ENCODE measurements at regions not wholly inside any gene's neighbourhood (a gene's known extent, or its start where the extent isn't known, plus 50 kb on each side); places are given as distances from the start of the nearest gene placed in this dataset.

DNA sequence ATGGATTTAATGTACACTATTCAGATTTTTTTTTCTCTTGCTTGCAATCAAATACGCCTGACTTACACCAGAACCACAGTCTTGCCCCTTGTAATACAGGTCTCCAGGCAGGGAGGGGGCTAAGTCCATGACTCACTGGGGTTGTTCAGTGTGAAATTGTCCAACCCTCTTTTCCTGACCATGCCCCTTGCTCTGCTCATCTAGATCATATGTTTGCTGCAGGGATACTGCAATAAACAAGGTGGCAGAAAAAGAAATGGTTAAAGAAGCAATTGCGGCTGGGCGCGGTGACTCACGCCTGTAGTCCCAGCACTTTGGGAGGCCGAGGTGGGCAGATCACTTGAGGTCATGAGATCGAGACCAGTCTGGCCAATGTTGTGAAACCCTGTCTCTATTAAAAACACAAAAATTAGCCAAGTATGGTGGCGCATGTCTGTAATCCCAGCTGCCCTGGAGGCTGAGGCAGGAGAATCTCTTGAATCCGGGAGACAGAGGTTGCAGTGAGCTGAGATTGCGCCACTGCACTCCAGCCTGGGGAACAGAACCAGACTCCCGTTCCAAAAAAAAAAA is 85.5 kb downstream of the TMEM130 start:
- TF ChIP-seq, protein P1, sequence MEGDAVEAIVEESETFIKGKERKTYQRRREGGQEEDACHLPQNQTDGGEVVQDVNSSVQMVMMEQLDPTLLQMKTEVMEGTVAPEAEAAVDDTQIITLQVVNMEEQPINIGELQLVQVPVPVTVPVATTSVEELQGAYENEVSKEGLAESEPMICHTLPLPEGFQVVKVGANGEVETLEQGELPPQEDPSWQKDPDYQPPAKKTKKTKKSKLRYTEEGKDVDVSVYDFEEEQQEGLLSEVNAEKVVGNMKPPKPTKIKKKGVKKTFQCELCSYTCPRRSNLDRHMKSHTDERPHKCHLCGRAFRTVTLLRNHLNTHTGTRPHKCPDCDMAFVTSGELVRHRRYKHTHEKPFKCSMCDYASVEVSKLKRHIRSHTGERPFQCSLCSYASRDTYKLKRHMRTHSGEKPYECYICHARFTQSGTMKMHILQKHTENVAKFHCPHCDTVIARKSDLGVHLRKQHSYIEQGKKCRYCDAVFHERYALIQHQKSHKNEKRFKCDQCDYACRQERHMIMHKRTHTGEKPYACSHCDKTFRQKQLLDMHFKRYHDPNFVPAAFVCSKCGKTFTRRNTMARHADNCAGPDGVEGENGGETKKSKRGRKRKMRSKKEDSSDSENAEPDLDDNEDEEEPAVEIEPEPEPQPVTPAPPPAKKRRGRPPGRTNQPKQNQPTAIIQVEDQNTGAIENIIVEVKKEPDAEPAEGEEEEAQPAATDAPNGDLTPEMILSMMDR (IDR thresholded peaks at IDR 0.05), result no peak
- no peak for TF ChIP-seq POLR2A (IDR thresholded peaks at IDR 0.05)
- no peak for TF ChIP-seq POLR2AphosphoS5 (IDR thresholded peaks at IDR 0.05)
